A549 (cell line): ENCODE measurements at regions not wholly inside any gene's neighbourhood (a gene's known extent, or its start where the extent isn't known, plus 50 kb on each side); places are given as distances from the start of the nearest gene placed in this dataset.

Experiments used
- ATAC-seq, 2 experiments: fragments of 200-7000 bp in 1 of 2; fragments of >200 bp in 1 of 2; cut with Nextera tagmentation in 1 of 2; cut with Tn5 transposase in 1 of 2; 3 replicates each; pipeline versions ENCODE4 v1.8.0 to v1.9.1; 2018 to 2020; ENCODE audit warnings: mild to moderate bottlenecking in 1 of 2, moderate library complexity in 1 of 2
- CTCF ChIA-PET: fragments of 300-600 bp; sonication (Branson Sonifier 250); formaldehyde crosslinking; extraction: SDS; loops from one replicate; lab custom pipeline; 2021; ENCODE audit warnings: antibody characterized with exemption, inconsistent platforms; lab: Yijun Ruan, JAX
- POLR2A ChIA-PET: fragments of 350-600 bp; formaldehyde crosslinking; extraction: SDS; loops from one replicate; lab custom pipeline; 2021; ENCODE audit warnings: antibody characterized with exemption, inconsistent platforms; lab: Yijun Ruan, JAX
- DNase-seq, 2 experiments: peaks; one replicate each; pipeline versions ENCODE4 v3.0.0 to v3.0.0-alpha.2; 2011 to 2016; ENCODE audit warnings: low read depth in 1 of 2, low spot score in 1 of 2
- FAIRE-seq: peaks from 2 replicates; lab custom pipeline; 2011; peaks lifted over from hg19 to GRCh38; lab: Jason Lieb, UNC
- H3K27ac ChIP-seq, 2 experiments: fragments of >200 bp; sonication (Bioruptor Twin); formaldehyde crosslinking; 3 replicates each; pipeline ENCODE4 v1.5.1; 2016 to 2017
- H3K4me1 ChIP-seq: fragments of >200 bp; sonication (Bioruptor Twin); formaldehyde crosslinking; 3 replicates; pipeline ENCODE4 v1.6.1; 2016
- H3K4me2 ChIP-seq: fragments of >200 bp; sonication (Bioruptor Twin); formaldehyde crosslinking; 3 replicates; pipeline ENCODE4 v1.6.1; 2016
- H3K4me3 ChIP-seq: fragments of >200 bp; sonication (Bioruptor Twin); formaldehyde crosslinking; 3 replicates; pipeline ENCODE4 v1.5.1; 2016
- H3K9me3 ChIP-seq: fragments of >200 bp; sonication (Bioruptor Twin); formaldehyde crosslinking; 3 replicates; pipeline ENCODE4 v1.6.1; 2016
- CBX2 ChIP-seq: fragments of 200-600 bp; sonication (generic); IDR thresholded peaks from 2 replicates; pipeline ENCODE4 v1.6.1; 2016; ENCODE audit warnings: low read depth, mild to moderate bottlenecking, borderline replicate concordance
- CBX8 ChIP-seq: fragments of 200-600 bp; sonication (generic); IDR thresholded peaks from 2 replicates; pipeline ENCODE4 v1.6.1; 2016
- CEBPB ChIP-seq, 2 experiments: fragments of >200 bp in 1 of 2; sonication (Bioruptor Twin) in 1 of 2; formaldehyde crosslinking in 1 of 2; IDR thresholded peaks; 2 replicates each; pipeline ENCODE4 v1.6.1; 2012 to 2016
- CHD2 ChIP-seq: fragments of 150-350 bp; IDR thresholded peaks from 2 replicates; pipeline ENCODE4 v1.6.1; 2014; ENCODE audit warnings: low read length; ENCODE audit not compliant: partially characterized antibody
- CHD4 ChIP-seq: fragments of 200-600 bp; sonication (generic); IDR thresholded peaks from 2 replicates; pipeline ENCODE4 v1.6.1; 2016; ENCODE audit warnings: antibody characterized with exemption, mild to moderate bottlenecking, borderline replicate concordance
- EHMT2 ChIP-seq: fragments of 200-600 bp; sonication (generic); IDR thresholded peaks from 2 replicates; pipeline ENCODE4 v1.6.1; 2016; ENCODE audit warnings: antibody characterized with exemption, low read depth, mild to moderate bottlenecking, moderate library complexity
- EP300 ChIP-seq, 2 experiments: fragments of >200 bp; sonication (Bioruptor Twin); formaldehyde crosslinking; IDR thresholded peaks; 2 replicates in 1 of 2; 3 replicates in 1 of 2; pipeline ENCODE4 v1.6.1; 2016 to 2017
- ESRRA ChIP-seq: fragments of 150-350 bp; IDR thresholded peaks from 2 replicates; pipeline ENCODE4 v1.6.1; 2014; ENCODE audit warnings: mild to moderate bottlenecking, low read length, borderline replicate concordance
- FOSB ChIP-seq: fragments of 250-450 bp; sonication (Bioruptor Pico); IDR thresholded peaks from 2 replicates; pipeline ENCODE4 v1.5.0; 2020; ENCODE audit warnings: mild to moderate bottlenecking, moderate library complexity
- GATA3 ChIP-seq: IDR thresholded peaks from 2 replicates; pipeline ENCODE4 v1.6.1; 2012; ENCODE audit warnings: borderline replicate concordance
- HEYL ChIP-seq: fragments of 250-450 bp; sonication (Bioruptor Pico); IDR thresholded peaks from 2 replicates; pipeline ENCODE4 v1.8.0; 2021; ENCODE audit warnings: mild to moderate bottlenecking, moderate library complexity
- HOXB5 ChIP-seq: fragments of 250-450 bp; sonication (Bioruptor Pico); IDR thresholded peaks from 2 replicates; pipeline ENCODE4 v1.5.0; 2020; ENCODE audit warnings: mild to moderate bottlenecking, moderate library complexity
- JUN ChIP-seq, 2 experiments: fragments of >200 bp; sonication (Bioruptor Twin); formaldehyde crosslinking; IDR thresholded peaks; 2 replicates in 1 of 2; 3 replicates in 1 of 2; pipeline ENCODE4 v1.6.1; 2016 to 2017
- KDM1A ChIP-seq: fragments of 200-600 bp; sonication (generic); IDR thresholded peaks from 2 replicates; pipeline ENCODE4 v1.6.1; 2016; ENCODE audit warnings: low read depth, mild to moderate bottlenecking
- KDM5A ChIP-seq: fragments of 200-600 bp; sonication (generic); IDR thresholded peaks from 2 replicates; pipeline ENCODE4 v1.6.1; 2016; ENCODE audit warnings: antibody characterized with exemption, mild to moderate bottlenecking
- MAFK ChIP-seq: fragments of 450-650 bp; IDR thresholded peaks from 2 replicates; pipeline ENCODE4 v1.6.1; 2014; ENCODE audit not compliant: partially characterized antibody
- MYC ChIP-seq: IDR thresholded peaks from 2 replicates; pipeline ENCODE4 v1.6.1; 2012; ENCODE audit warnings: mild to moderate bottlenecking, inconsistent platforms, low read length, improper control_type of control experiment, borderline replicate concordance
- NR3C1 ChIP-seq: fragments of >200 bp; sonication (Bioruptor Twin); formaldehyde crosslinking; IDR thresholded peaks from 3 replicates; pipeline ENCODE4 v1.6.1; 2017
- POLR2A ChIP-seq: IDR thresholded peaks from 2 replicates; pipeline ENCODE4 v1.6.1; 2012; ENCODE audit warnings: mild to moderate bottlenecking, low read length
- POLR2AphosphoS2 ChIP-seq: conservative IDR thresholded peaks from 2 replicates; pipeline ENCODE4 v1.6.1; 2012; ENCODE audit warnings: low read length, improper control_type of control experiment, inconsistent platforms
- RCOR1 ChIP-seq: fragments of 150-350 bp; IDR thresholded peaks from 2 replicates; pipeline ENCODE4 v1.6.1; 2014; ENCODE audit warnings: antibody characterized with exemption, low read length, low read depth
- RFX5 ChIP-seq: fragments of 450-650 bp; IDR thresholded peaks from 2 replicates; pipeline ENCODE4 v1.7.1; 2014; ENCODE audit warnings: antibody characterized with exemption, mild to moderate bottlenecking, moderate library complexity
- ZNF302 ChIP-seq: fragments of 250-450 bp; sonication (Bioruptor Pico); IDR thresholded peaks from 2 replicates; pipeline ENCODE4 v1.9.0; 2021; ENCODE audit warnings: inconsistent platforms, mild to moderate bottlenecking, moderate library complexity
- ZSCAN20 ChIP-seq: fragments of 250-450 bp; sonication (Bioruptor Pico); IDR thresholded peaks from 2 replicates; pipeline ENCODE4 v1.8.0; 2022; ENCODE audit warnings: mild to moderate bottlenecking, moderate library complexity
- WGBS: methylation state at CpG from one replicate; pipeline ENCODE4 v1.1.6; 2017; ENCODE audit errors: missing lambda C conversion rate; 5-methylcytosine and 5-hydroxymethylcytosine counted together
- TF ChIP-seq, protein P1 (sequence below): IDR thresholded peaks from 2 replicates; pipeline ENCODE4 v1.6.1; 2012
- TF ChIP-seq, protein P2 (sequence below): fragments of >200 bp; sonication (Bioruptor Twin); formaldehyde crosslinking; IDR thresholded peaks from 3 replicates; pipeline ENCODE4 v1.6.1; 2016
- TF ChIP-seq, protein P3 (sequence below): fragments of 250-450 bp; sonication (Bioruptor Pico); IDR thresholded peaks from 2 replicates; pipeline ENCODE4 v1.5.0; 2020; ENCODE audit warnings: low read depth, mild to moderate bottlenecking, moderate library complexity
- TF ChIP-seq, protein P4 (sequence below): IDR thresholded peaks from 2 replicates; pipeline ENCODE4 v1.6.1; 2012
- TF ChIP-seq, protein P5 (sequence below): fragments of 250-450 bp; sonication (Bioruptor Pico); IDR thresholded peaks from 2 replicates; pipeline ENCODE4 v1.5.0; 2021; ENCODE audit warnings: mild to moderate bottlenecking, moderate library complexity, borderline replicate concordance
- TF ChIP-seq, protein P6 (sequence below): fragments of >200 bp; sonication (Bioruptor Twin); formaldehyde crosslinking; IDR thresholded peaks from 3 replicates; pipeline ENCODE4 v1.5.1; 2016

DNA sequence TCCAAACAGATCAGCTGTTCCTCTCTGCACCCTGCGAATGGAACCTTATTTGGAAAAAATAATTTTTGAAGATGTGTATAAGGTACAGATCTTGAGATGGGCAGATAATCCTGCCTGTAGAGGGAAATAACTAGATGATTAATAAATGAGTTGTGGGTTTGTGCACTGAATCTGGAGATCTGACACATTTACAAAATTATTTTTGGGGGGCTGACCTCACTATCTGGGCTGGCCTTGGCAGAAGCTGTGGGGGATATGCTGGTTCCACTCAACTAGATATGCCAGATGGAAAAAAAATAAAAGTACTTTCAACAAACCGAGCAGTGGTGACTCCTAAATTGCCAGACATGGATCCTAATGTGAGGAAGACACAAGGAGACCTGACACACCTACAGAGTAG, 552.2 kb upstream of the AMELY start:
- no peak for ATAC-seq
- WGBS = 30% methylated on average over 1 of the region's 2 CpGs
- no peak overlapping the region for H3K4me3 ChIP-seq
- TF ChIP-seq EP300 (IDR thresholded peaks at IDR 0.05) (no peak), EHMT2 (no peak), ESRRA (no peak), JUN (IDR thresholded peaks at IDR 0.05) (no peak), KDM1A (no peak), CBX2 (no peak), KDM5A (no peak), CEBPB (IDR thresholded peaks at IDR 0.05) (no peak), POLR2A (no peak), HEYL (no peak)
- TF ChIP-seq, protein P1, sequence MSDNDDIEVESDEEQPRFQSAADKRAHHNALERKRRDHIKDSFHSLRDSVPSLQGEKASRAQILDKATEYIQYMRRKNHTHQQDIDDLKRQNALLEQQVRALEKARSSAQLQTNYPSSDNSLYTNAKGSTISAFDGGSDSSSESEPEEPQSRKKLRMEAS = no peak
- TF ChIP-seq, protein P2, sequence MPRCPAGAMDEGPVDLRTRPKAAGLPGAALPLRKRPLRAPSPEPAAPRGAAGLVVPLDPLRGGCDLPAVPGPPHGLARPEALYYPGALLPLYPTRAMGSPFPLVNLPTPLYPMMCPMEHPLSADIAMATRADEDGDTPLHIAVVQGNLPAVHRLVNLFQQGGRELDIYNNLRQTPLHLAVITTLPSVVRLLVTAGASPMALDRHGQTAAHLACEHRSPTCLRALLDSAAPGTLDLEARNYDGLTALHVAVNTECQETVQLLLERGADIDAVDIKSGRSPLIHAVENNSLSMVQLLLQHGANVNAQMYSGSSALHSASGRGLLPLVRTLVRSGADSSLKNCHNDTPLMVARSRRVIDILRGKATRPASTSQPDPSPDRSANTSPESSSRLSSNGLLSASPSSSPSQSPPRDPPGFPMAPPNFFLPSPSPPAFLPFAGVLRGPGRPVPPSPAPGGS = no peak
- TF ChIP-seq, protein P3, sequence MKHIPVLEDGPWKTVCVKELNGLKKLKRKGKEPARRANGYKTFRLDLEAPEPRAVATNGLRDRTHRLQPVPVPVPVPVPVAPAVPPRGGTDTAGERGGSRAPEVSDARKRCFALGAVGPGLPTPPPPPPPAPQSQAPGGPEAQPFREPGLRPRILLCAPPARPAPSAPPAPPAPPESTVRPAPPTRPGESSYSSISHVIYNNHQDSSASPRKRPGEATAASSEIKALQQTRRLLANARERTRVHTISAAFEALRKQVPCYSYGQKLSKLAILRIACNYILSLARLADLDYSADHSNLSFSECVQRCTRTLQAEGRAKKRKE (CRISPR knock-in tag) = no peak
- TF ChIP-seq, all 56 proteins: peak for 0
- Histone ChIP-seq H3K4me1 (no peaks in the 10 kb centered on the region), H3K27ac (no peak overlapping the region), H3K4me2 (no peak overlapping the region), H3K9me3 (no peaks in the 10 kb centered on the region)
- DNase-seq = no peak
- FAIRE-seq = no peak
- ChIA-PET CTCF (no interaction called here), POLR2A (no interaction called here)

DNA sequence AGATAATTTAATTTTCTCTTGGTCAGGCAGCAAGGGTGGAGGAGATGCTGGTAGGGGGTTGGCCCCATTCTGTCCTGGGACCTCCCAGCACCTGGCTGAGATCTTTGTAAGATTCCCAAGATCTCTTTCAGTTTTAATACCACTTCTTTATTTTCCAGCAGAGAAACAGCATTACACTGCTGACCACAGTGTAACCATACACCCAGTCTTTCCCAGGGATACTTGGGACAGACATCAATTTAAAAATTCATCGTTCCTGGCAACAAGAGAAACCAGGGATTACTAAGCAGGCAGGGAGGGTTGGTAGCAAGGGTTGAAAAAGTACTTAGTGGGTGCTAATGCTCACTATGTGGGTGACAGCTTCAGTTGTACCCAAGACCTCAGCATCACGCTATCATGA, 551.6 kb upstream of the AMELY start:
- H3K9me3 ChIP-seq = no peaks in the 10 kb centered on the region
- ChIA-PET CTCF (no interaction called here), POLR2A (no interaction called here)
- no peak overlapping the region for H3K4me3 ChIP-seq
- DNase-seq = no peak
- no peak for TF ChIP-seq GATA3
- no peak for TF ChIP-seq POLR2AphosphoS2
- TF ChIP-seq NR3C1 = no peak
- no peak for TF ChIP-seq CHD4
- TF ChIP-seq FOSB (CRISPR knock-in tag) = no peak
- TF ChIP-seq HOXB5 (CRISPR knock-in tag) = no peak
- TF ChIP-seq RCOR1 = no peak
- no peak for TF ChIP-seq HEYL
- no peak for TF ChIP-seq CEBPB (IDR thresholded peaks at IDR 0.05)
- TF ChIP-seq, protein P4, sequence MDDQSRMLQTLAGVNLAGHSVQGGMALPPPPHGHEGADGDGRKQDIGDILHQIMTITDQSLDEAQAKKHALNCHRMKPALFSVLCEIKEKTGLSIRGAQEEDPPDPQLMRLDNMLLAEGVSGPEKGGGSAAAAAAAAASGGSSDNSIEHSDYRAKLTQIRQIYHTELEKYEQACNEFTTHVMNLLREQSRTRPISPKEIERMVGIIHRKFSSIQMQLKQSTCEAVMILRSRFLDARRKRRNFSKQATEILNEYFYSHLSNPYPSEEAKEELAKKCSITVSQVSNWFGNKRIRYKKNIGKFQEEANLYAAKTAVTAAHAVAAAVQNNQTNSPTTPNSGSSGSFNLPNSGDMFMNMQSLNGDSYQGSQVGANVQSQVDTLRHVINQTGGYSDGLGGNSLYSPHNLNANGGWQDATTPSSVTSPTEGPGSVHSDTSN = no peak
- TF ChIP-seq MAFK = no peak
- no peak for TF ChIP-seq RFX5
- no peak overlapping the region for H3K27ac ChIP-seq
- H3K4me1 ChIP-seq = no peaks in the 10 kb centered on the region
- 8% methylated on average over 2 of the region's 2 CpGs for WGBS
- no peak for FAIRE-seq
- no peak for ATAC-seq
- no peak overlapping the region for H3K4me2 ChIP-seq

DNA sequence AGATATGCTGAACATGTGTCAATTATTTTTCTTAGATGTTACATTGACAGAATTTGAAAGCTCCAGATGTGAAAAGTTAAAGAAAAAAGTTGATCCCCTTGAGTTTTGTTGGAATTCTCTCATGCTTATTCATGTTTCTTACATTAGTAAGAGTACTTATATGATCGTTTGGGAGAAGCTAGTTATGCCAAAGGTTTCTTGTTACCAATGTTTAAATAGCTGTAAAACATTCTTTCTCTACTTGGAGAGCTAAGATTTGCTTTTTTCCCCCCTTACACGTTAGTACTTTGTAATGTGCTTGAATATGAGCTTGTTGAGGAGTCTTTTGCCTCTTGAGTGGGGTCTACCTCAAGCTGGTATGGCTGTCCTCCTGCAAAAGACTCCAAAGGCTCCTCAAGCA, 551.1 kb upstream of the AMELY start:
- POLR2A ChIA-PET = no interaction called here
- FAIRE-seq = no peak

More for the DNA sequence above, 551.1 kb upstream of the AMELY start:
- Histone ChIP-seq H3K27ac (no peak overlapping the region), H3K4me1 (no peaks in the 10 kb centered on the region), H3K4me2 (no peak overlapping the region), H3K4me3 (no peak overlapping the region), H3K9me3 (no peaks in the 10 kb centered on the region)
- no peak for ATAC-seq
- 0% methylated on average over 2 of the region's 2 CpGs for WGBS
- CTCF ChIA-PET = no interaction called here
- TF ChIP-seq KDM5A (no peak), CHD2 (no peak), ZNF302 (no peak), ESRRA (no peak), RFX5 (no peak), ZSCAN20 (no peak), HEYL (no peak), CBX8 (no peak), CHD4 (no peak), MYC (no peak)
- TF ChIP-seq, protein P2 = no peak
- TF ChIP-seq, protein P5, sequence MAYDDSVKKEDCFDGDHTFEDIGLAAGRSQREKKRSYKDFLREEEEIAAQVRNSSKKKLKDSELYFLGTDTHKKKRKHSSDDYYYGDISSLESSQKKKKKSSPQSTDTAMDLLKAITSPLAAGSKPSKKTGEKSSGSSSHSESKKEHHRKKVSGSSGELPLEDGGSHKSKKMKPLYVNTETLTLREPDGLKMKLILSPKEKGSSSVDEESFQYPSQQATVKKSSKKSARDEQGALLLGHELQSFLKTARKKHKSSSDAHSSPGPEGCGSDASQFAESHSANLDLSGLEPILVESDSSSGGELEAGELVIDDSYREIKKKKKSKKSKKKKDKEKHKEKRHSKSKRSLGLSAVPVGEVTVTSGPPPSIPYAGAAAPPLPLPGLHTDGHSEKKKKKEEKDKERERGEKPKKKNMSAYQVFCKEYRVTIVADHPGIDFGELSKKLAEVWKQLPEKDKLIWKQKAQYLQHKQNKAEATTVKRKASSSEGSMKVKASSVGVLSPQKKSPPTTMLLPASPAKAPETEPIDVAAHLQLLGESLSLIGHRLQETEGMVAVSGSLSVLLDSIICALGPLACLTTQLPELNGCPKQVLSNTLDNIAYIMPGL = no peak
- TF ChIP-seq, protein P6, sequence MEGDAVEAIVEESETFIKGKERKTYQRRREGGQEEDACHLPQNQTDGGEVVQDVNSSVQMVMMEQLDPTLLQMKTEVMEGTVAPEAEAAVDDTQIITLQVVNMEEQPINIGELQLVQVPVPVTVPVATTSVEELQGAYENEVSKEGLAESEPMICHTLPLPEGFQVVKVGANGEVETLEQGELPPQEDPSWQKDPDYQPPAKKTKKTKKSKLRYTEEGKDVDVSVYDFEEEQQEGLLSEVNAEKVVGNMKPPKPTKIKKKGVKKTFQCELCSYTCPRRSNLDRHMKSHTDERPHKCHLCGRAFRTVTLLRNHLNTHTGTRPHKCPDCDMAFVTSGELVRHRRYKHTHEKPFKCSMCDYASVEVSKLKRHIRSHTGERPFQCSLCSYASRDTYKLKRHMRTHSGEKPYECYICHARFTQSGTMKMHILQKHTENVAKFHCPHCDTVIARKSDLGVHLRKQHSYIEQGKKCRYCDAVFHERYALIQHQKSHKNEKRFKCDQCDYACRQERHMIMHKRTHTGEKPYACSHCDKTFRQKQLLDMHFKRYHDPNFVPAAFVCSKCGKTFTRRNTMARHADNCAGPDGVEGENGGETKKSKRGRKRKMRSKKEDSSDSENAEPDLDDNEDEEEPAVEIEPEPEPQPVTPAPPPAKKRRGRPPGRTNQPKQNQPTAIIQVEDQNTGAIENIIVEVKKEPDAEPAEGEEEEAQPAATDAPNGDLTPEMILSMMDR = no peak
- no peak for DNase-seq
